GM12864 (cell line): ENCODE measurements at regions not wholly inside any gene's neighbourhood (a gene's known extent, or its start where the extent isn't known, plus 50 kb on each side); places are given as distances from the start of the nearest gene placed in this dataset.
"Not testable (repeated sequence)": the region's sequence is repeated elsewhere in the genome, so short reads cannot be mapped to it uniquely, and the experiment has no call there.

Experiments used
- DNase-seq: peaks from one replicate; pipeline ENCODE4 v3.0.0-alpha.2; 2011; ENCODE audit warnings: low read depth
- H3K4me3 ChIP-seq: 2 replicates; pipeline ENCODE4 v1.5.1; 2011; ENCODE audit warnings: mild to moderate bottlenecking, low read depth, low read length, control low read depth
- TF ChIP-seq, protein P1 (sequence below): IDR thresholded peaks from 2 replicates; pipeline ENCODE4 v1.5.1; 2011; ENCODE audit warnings: low read depth, mild to moderate bottlenecking, moderate library complexity, low read length, control low read depth, inconsistent platforms; ENCODE audit errors: missing control alignments

DNA sequence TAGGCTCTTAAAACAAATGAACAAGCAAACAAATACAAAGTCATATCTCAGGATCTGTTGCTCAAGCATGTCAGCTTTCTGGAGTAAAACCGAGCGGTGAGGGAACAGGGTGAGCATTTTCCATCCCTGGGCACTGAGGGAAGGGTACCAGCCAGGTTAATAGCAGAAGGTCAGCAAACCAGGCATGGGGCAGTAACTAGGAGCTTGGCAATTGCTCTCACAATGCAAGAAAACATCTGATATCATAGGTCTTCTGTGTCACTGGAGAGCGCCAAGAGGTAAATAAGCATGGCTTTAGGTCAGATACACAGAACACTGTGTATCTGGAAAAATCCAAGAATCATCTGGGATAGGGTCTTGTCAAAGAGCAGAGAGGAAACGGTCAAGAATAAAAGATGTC, 521.7 kb upstream of the AUTS2 start:
- DNase-seq, result no peak
- TF ChIP-seq, protein P1, sequence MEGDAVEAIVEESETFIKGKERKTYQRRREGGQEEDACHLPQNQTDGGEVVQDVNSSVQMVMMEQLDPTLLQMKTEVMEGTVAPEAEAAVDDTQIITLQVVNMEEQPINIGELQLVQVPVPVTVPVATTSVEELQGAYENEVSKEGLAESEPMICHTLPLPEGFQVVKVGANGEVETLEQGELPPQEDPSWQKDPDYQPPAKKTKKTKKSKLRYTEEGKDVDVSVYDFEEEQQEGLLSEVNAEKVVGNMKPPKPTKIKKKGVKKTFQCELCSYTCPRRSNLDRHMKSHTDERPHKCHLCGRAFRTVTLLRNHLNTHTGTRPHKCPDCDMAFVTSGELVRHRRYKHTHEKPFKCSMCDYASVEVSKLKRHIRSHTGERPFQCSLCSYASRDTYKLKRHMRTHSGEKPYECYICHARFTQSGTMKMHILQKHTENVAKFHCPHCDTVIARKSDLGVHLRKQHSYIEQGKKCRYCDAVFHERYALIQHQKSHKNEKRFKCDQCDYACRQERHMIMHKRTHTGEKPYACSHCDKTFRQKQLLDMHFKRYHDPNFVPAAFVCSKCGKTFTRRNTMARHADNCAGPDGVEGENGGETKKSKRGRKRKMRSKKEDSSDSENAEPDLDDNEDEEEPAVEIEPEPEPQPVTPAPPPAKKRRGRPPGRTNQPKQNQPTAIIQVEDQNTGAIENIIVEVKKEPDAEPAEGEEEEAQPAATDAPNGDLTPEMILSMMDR, result no peak
- H3K4me3 ChIP-seq, result no peak overlapping the region

DNA sequence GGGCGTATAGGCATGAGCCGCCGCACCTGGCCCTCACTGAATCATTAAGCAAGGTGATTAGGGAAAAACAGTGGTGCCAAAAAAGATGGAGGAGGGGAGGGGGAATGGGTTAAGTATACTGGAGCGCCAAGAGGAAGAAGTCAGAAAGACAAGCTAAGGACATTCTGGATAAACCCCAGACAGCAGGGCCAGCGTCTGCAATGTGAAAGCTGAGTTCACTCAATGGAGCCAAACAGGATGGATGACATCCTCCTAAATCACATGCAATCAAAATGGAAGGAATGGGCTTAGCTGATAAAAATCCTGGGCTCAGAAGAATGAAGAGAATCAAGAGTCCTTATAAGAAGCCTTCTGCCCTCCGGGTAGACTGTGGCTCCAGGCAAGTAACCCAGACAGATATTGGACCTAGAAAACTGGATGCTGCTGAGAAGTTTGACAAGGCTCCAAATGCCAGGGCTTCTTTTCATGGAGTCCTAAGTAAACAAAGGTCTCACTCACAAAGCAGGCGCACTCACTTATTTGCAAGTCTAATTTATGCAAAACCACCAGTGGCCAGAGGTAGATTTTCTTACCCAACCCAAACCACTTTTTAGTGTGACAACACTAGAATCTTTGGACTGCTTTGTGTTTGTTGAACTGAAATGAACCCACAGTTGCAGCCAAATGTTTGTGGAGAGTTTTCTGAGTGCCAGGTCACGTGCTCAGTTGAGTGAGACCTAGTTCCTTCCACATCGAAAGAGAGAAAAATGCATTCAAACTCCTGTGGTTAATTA, 519.1 kb upstream of the AUTS2 start:
- no peak overlapping the region for H3K4me3 ChIP-seq
- TF ChIP-seq, protein P1, result no peak
- DNase-seq, result no peak

DNA sequence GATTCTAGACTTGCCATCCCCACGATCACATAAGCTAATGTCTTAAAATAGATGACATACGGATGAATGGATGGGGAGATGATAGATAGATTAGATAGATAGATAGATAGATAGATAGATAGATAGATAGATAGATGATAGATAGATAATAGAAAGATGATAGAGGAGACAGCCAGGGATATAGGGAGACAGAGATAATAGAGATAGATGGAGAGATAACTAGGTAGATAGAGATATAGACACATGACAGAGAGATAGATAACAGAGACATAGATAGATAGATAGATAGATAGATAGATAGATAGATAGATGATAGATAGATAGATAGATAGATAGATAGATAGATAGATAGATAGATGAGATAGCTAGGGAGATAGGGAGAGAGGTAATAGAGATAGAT, 511.0 kb upstream of the AUTS2 start:
- not testable (repeated sequence) for DNase-seq, H3K4me3 ChIP-seq

DNA sequence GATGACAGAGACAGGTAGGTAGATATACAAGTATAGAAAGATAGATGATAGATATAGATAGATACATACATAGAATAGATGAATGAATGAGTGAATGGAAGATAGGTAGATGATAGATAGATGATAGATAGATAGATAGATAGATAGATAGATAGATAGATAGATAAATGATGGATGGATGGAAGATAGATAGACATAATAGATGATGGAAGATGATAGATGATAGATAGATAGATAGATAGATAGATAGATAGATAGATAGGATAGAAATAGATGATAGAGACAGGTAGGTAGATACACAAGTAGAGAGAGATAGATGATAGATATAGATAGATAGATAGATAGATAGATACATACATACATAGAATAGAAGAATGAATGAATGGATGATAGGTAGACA, 510.1 kb upstream of the AUTS2 start:
- TF ChIP-seq, protein P1, result no peak
- no peak for DNase-seq
- no peak overlapping the region for H3K4me3 ChIP-seq

DNA sequence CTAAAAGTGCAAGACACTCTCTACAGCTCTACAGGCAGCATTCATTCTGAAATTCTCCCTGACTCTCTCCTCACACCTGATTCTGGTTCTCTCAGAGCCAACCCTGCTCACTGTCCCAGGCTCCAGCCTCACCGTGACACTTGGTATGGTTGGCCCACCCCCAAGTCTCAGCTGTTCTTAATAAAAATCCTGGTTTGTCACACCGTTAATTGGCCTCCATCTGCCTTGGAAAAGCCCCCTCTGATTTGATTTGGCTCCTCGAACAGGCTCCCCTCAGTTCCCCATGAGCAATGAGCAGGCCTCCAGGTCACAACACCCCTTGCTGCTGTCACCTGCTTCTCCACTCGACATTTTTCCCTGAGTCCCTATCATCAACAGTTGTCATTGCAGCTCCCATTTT, 507.3 kb upstream of the AUTS2 start:
- no peak for DNase-seq
- TF ChIP-seq, protein P1, result no peak
- H3K4me3 ChIP-seq, result no peak overlapping the region

DNA sequence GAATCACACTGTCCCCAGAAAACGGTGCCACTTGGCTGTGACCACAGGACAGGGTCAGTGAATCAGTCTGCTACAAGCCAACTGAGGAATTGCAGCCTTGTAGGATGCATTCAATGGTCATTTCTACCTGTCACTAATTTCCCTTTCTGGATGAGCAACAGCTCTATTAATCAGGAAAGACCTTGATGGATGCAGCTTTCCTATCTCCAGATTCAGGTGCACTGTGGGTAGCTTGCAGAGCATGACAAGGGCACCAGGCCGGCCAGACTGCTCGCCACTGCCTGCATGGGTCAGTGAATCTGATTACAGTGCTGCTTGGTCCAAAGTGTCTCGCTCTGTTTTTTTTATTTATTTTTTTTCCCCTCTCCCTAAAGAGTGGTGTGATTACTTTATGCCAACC, 506.8 kb upstream of the AUTS2 start:
- DNase-seq, result no peak
- H3K4me3 ChIP-seq, result no peak overlapping the region
- TF ChIP-seq, protein P1, result no peak

DNA sequence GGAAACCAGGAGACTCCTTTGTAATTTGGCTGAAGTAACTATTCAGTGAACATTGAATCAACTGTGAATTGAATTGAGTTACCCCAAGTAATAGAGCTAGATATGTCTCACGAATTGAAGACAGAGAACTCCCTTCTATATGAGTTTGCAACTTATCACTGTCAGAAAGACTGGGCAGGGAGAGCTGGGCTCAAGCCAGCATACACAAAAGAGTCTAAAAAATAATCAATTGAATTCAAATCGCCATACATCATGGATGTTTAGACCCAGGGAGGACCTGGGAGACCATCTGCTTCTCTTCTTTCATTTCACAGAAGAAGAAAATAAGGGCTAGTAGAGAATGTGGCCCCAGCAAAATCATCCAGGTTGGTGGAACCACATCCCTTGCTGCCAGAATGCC, 503.1 kb upstream of the AUTS2 start:
- TF ChIP-seq, protein P1, result no peak
- no peak for DNase-seq
- H3K4me3 ChIP-seq, result no peak overlapping the region
